Breast epithelium (tissue), 4 donors: ENCODE measurements at regions not wholly inside any gene's neighbourhood (a gene's known extent, or its start where the extent isn't known, plus 50 kb on each side); places are given as distances from the start of the nearest gene placed in this dataset.

Experiments used
- DNase-seq, 2 donors: peaks; one replicate each; pipeline ENCODE4 v3.0.0-alpha.2; 2019; ENCODE audit warnings: low spot score in 2 of 2
- H3K27ac ChIP-seq, 2 donors: fragments of 200-600 bp; sonication (generic) in 1 of 2; one replicate each; pipeline ENCODE4 v1.5.1; 2016 to 2019; ENCODE audit warnings: mild to moderate bottlenecking in 1 of 2
- H3K27me3 ChIP-seq, 2 donors: fragments of 200-600 bp; sonication (generic) in 1 of 2; one replicate each; pipeline versions ENCODE4 v1.5.1 to v1.6.0; 2017 to 2019; ENCODE audit warnings: control low read depth in 1 of 2, mild to moderate bottlenecking in 1 of 2
- H3K36me3 ChIP-seq: fragments of 200-600 bp; one replicate; pipeline ENCODE4 v1.5.1; 2019
- H3K4me1 ChIP-seq, 2 donors: fragments of 200-600 bp; sonication (generic); one replicate each; pipeline ENCODE4 v1.5.1; 2016 to 2019; ENCODE audit warnings: control low read depth in 1 of 2
- H3K4me3 ChIP-seq, 3 donors: fragments of 200-600 bp; sonication (generic); 1 replicate in 2 of 3; 2 replicates in 1 of 3; pipeline ENCODE4 v1.5.1; 2016 to 2019; ENCODE audit warnings: mild to moderate bottlenecking in 3 of 3, moderate library complexity in 2 of 3
- H3K9me3 ChIP-seq, 2 donors: fragments of 200-600 bp; sonication (generic) in 1 of 2; one replicate each; pipeline ENCODE4 v1.5.1; 2016 to 2019; ENCODE audit warnings: control low read depth in 1 of 2
- POLR2A ChIP-seq: fragments of 450-650 bp; IDR thresholded peaks from one replicate; pipeline ENCODE4 v1.6.1; 2016; ENCODE audit warnings: antibody characterized with exemption, mild to moderate bottlenecking, moderate library complexity
- POLR2AphosphoS5 ChIP-seq, 3 donors: sonication (generic); formaldehyde crosslinking; IDR thresholded peaks; one replicate each; pipeline ENCODE4 v1.6.1; 2017; ENCODE audit warnings: antibody characterized with exemption in 3 of 3
- intact Hi-C: fragments of 100-400 bp; cut with DNase I; formaldehyde crosslinking; loops from one replicate; pipeline ENCODE4 v1.15.1; 2023; ENCODE audit warnings: low total_unique reads
- TF ChIP-seq, protein P1 (sequence below), 3 donors: fragments of 450-650 bp; IDR thresholded peaks; one replicate each; pipeline ENCODE4 v1.5.1; 2016 to 2017; ENCODE audit warnings: antibody characterized with exemption in 3 of 3, mild to moderate bottlenecking in 3 of 3, moderate library complexity in 3 of 3

DNA sequence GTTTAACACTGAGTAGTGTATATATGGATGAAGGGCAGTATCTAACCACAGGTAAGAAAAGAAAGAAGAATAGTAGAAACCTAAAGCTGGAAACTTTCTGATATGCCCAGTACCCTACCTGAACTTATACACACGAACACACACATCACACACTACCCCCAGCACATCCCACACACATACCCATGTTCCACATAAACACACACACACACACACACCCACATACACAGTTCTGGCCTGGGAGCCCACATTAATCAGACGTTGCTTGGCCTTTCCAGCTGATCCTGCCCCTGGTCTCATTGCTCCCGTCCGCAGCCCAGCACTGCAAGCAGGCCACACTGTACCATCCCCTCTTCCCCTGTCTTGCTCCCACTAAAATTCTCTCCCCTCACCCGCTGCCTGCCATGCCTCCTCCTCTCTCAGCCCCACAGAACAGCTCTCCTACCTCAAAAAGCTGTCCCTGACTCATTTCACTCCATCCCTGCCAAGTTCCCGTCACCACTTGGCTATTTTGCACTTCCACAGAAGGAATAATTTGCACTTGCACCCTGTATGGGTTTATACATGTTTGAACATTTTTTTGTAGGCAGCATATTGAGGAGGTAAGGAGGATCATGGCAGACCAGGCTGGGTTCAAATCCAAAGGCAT lies 185.8 kb upstream of the PPP2R3A start:
- Histone ChIP-seq H3K27me3 (no peaks in the 10 kb centered on the region), H3K4me1 (no peaks in the 10 kb centered on the region), H3K4me3 (no peak overlapping the region), H3K9me3 (peaks cover 3 to 7% of the 10 kb centered on the region in 2 donors), H3K27ac (no peak overlapping the region), H3K36me3 (no peaks in the 10 kb centered on the region)
- DNase-seq: no peak
- TF ChIP-seq, protein P1, sequence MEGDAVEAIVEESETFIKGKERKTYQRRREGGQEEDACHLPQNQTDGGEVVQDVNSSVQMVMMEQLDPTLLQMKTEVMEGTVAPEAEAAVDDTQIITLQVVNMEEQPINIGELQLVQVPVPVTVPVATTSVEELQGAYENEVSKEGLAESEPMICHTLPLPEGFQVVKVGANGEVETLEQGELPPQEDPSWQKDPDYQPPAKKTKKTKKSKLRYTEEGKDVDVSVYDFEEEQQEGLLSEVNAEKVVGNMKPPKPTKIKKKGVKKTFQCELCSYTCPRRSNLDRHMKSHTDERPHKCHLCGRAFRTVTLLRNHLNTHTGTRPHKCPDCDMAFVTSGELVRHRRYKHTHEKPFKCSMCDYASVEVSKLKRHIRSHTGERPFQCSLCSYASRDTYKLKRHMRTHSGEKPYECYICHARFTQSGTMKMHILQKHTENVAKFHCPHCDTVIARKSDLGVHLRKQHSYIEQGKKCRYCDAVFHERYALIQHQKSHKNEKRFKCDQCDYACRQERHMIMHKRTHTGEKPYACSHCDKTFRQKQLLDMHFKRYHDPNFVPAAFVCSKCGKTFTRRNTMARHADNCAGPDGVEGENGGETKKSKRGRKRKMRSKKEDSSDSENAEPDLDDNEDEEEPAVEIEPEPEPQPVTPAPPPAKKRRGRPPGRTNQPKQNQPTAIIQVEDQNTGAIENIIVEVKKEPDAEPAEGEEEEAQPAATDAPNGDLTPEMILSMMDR (IDR thresholded peaks at IDR 0.05): no peak
- TF ChIP-seq POLR2A (no peak), POLR2AphosphoS5 (IDR thresholded peaks at IDR 0.05) (no peak)
- intact Hi-C loops: no loop called here

DNA sequence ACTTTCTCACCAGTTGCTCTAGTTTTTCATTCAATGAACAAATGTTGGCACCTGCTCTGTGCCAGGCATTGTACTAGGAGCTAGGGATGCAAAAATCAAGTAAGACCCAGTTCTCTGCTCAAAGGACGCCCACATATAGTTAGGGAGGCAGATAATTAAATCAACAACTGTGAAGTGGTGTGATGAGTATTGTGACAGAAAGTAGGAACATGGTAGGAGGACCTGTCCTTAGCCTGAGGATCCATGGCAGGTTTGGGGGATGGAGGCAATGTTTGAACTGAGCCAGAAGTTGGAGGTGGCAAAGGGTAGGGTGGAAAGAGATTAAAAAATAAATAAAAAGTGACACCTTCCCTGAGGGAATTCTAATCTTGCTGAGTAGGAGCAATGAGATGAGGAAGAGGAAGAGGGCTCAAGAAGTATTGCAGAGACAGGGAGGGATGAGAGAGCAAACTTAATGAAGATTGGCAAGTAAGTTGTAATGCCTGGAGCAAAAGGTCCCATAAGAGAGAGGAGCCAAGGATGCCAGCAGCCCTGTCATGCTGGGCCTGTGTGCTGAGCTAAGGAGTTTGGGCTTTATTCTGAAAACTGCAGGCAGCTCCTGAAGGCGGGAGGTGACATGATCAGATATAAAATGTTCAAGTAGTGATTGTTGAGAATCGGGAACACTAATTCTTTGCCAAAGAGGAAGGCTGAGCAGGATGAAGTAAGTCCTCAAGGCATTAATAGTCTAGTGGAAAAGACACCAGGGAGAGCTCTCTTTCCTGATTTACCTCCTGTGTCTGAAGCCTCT lies 184.3 kb upstream of the PPP2R3A start:
- no peaks in the 10 kb centered on the region for H3K36me3 ChIP-seq
- TF ChIP-seq POLR2A (no peak), POLR2AphosphoS5 (IDR thresholded peaks at IDR 0.05) (no peak)
- TF ChIP-seq, protein P1 (IDR thresholded peaks at IDR 0.05): no peak
- H3K4me3 ChIP-seq: no peak overlapping the region
- no peak for DNase-seq
- no peaks in the 10 kb centered on the region for H3K4me1 ChIP-seq
- H3K27me3 ChIP-seq: no peaks in the 10 kb centered on the region
- intact Hi-C loops: no loop called here
- H3K9me3 ChIP-seq: peaks cover 3 to 7% of the 10 kb centered on the region in 2 donors
- no peak overlapping the region for H3K27ac ChIP-seq

DNA sequence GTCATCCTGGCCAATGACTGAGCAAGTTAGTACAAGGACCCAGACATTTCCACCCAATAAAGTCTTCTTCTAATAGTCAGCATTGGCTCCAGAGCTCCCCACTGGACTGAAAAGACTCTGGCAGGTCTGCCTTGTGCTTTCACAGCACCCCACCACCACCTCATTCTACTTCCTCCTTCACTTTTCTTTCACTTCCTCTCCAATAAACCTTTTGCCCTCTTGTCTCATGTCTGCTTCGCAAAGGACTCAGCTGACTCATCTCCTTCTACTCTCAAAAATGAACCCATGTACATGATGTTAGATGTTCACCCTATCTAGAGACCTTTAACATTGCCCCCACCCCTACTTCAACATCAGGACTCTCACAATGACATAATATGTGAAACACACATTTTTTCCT lies 181.0 kb upstream of the PPP2R3A start:
- Histone ChIP-seq H3K9me3 (no peaks in the 10 kb centered on the region), H3K36me3 (no peaks in the 10 kb centered on the region), H3K27me3 (no peaks in the 10 kb centered on the region), H3K4me3 (no peak overlapping the region), H3K4me1 (no peaks in the 10 kb centered on the region), H3K27ac (no peak overlapping the region)
- TF ChIP-seq, protein P1 (IDR thresholded peaks at IDR 0.05): no peak
- TF ChIP-seq POLR2AphosphoS5 (IDR thresholded peaks at IDR 0.05): no peak
- TF ChIP-seq POLR2A: no peak
- intact Hi-C loops: no loop called here
- no peak for DNase-seq

DNA sequence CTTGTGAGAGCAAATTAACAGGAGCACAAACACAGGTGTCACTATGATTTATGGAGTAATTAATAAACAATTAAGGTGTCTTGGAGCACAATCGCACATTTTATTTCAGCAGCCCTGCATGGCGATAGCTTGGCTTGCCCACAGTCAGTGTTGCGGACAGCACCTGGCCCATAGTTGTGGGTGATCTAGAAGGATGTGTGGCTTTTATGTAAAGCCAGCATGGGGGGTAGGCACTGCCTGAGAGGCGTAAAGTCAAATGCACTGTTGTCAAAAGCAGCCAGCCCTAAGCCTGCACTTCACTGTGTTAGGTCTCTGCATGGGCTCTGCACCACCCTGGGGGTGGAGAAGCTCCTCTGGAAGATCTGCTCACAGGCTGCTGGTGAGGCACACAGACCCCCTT lies 177.4 kb upstream of the PPP2R3A start:
- no peak for DNase-seq
- Histone ChIP-seq H3K36me3 (no peaks in the 10 kb centered on the region), H3K27ac (no peak overlapping the region), H3K4me3 (no peak overlapping the region), H3K27me3 (no peaks in the 10 kb centered on the region), H3K9me3 (no peaks in the 10 kb centered on the region), H3K4me1 (no peaks in the 10 kb centered on the region)
- intact Hi-C loops: no loop called here
- no peak for TF ChIP-seq POLR2AphosphoS5 (IDR thresholded peaks at IDR 0.05)
- no peak for TF ChIP-seq POLR2A
- TF ChIP-seq, protein P1 (IDR thresholded peaks at IDR 0.05): no peak

DNA sequence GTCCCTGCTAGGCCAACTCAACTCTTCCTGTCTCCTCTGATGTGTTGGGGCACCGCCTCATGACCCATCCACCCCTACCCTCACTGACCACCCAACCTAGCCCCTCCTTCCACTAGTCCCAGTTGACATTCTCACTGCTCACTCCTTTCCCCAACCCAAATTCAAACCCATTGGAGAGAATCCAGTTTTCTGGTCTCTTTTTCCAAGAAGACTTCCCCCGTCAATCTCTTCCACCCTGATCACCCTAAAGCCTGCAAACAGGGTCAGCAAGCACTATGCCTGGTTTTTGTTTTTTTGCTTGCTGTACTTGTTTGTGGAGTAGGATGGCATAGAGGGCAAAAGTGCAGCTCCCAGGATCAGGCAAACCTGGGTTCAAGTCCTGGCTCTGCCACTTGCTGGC lies 176.6 kb upstream of the PPP2R3A start:
- no peak for DNase-seq
- H3K4me3 ChIP-seq: no peak overlapping the region
- H3K4me1 ChIP-seq: no peaks in the 10 kb centered on the region
- no peaks in the 10 kb centered on the region for H3K27me3 ChIP-seq
- H3K36me3 ChIP-seq: no peaks in the 10 kb centered on the region
- intact Hi-C loops: no loop called here
- H3K27ac ChIP-seq: no peak overlapping the region
- no peak for TF ChIP-seq POLR2A
- TF ChIP-seq, protein P1 (IDR thresholded peaks at IDR 0.05): no peak
- no peak for TF ChIP-seq POLR2AphosphoS5 (IDR thresholded peaks at IDR 0.05)
- no peaks in the 10 kb centered on the region for H3K9me3 ChIP-seq
